ENCODE measurements at regions not wholly inside any gene's neighbourhood (a gene's known extent, or its start where the extent isn't known, plus 50 kb on each side); places are given as distances from the start of the nearest gene placed in this dataset.

GRCh38 chr5:82622205-82622604 is 344.1 kb upstream of the RPS23 start:
- H3K27ac ChIP-seq (ENCODE audit: low read depth, low read length): no peak overlapping the region
- H3K9me3 Mint-ChIP-seq (ENCODE audit: unreplicated experiment): peaks cover 7% of the 10 kb centered on the region
- H4K20me1 ChIP-seq (ENCODE audit: insufficient read depth, low read length): no peaks in the 10 kb centered on the region
- DNase-seq (ENCODE audit: low read depth) (peak; percentile 56), FAIRE-seq (no peak)
- no peak overlapping the region for H3K9ac ChIP-seq (ENCODE audit: low read length)
- H3K4me1 ChIP-seq (ENCODE audit: insufficient read depth, low read length): no peaks in the 10 kb centered on the region
- no peaks in the 10 kb centered on the region for H3K79me2 ChIP-seq (ENCODE audit: insufficient read depth, low read length)
- H2AFZ ChIP-seq (ENCODE audit: low read depth, low read length): no peak overlapping the region
- no peak overlapping the region for H3K4me2 ChIP-seq (ENCODE audit: low read length)
- no peaks in the 10 kb centered on the region for H3K9me3 ChIP-seq (ENCODE audit: insufficient read depth, low read depth, low read length)
- no peak overlapping the region for H3K27ac Mint-ChIP-seq (ENCODE audit: unreplicated experiment)
- H3K27me3 Mint-ChIP-seq (ENCODE audit: low read depth, unreplicated experiment): no peaks in the 10 kb centered on the region
- H3K36me3 Mint-ChIP-seq (ENCODE audit: low read depth, unreplicated experiment): no peaks in the 10 kb centered on the region
- no peaks in the 10 kb centered on the region for H3K36me3 ChIP-seq (ENCODE audit: insufficient read depth, low read length)
- peaks cover 10% of the 10 kb centered on the region for H3K4me1 Mint-ChIP-seq (ENCODE audit: low read depth, unreplicated experiment)
- H3K4me3 Mint-ChIP-seq (ENCODE audit: unreplicated experiment): no peak overlapping the region
- no peaks in the 10 kb centered on the region for H3K27me3 ChIP-seq (ENCODE audit: insufficient read depth, low read length)
- H3K4me3 ChIP-seq (ENCODE audit: insufficient read depth, low read depth, low read length): no peak overlapping the region
- TF ChIP-seq EZH2 (IDR thresholded peaks at IDR 0.05; ENCODE audit: insufficient read depth, low read length) (no peak), CTCF (IDR thresholded peaks at IDR 0.05; ENCODE audit: insufficient read depth, low read depth, low read length) (no peak)

- Histone ChIP-seq H3K79me2 (ENCODE audit: insufficient read depth, low read length) (no peaks in the 10 kb centered on the region), H3K36me3 (ENCODE audit: insufficient read depth, low read length) (no peaks in the 10 kb centered on the region), H3K9me3 (ENCODE audit: insufficient read depth, low read depth, low read length) (no peaks in the 10 kb centered on the region), H3K4me1 (ENCODE audit: insufficient read depth, low read length) (no peaks in the 10 kb centered on the region), H3K27me3 (ENCODE audit: insufficient read depth, low read length) (no peaks in the 10 kb centered on the region), H3K4me2 (ENCODE audit: low read length) (no peak overlapping the region), H2AFZ (ENCODE audit: low read depth, low read length) (no peak overlapping the region), H3K27ac (ENCODE audit: low read depth, low read length) (no peak overlapping the region), H4K20me1 (ENCODE audit: insufficient read depth, low read length) (no peaks in the 10 kb centered on the region), H3K9ac (ENCODE audit: low read length) (no peak overlapping the region), H3K4me3 (ENCODE audit: insufficient read depth, low read depth, low read length) (no peak overlapping the region)
- Mint-ChIP-seq H3K27me3 (ENCODE audit: low read depth, unreplicated experiment) (no peaks in the 10 kb centered on the region), H3K9me3 (ENCODE audit: unreplicated experiment) (peaks cover 7% of the 10 kb centered on the region), H3K4me3 (ENCODE audit: unreplicated experiment) (no peak overlapping the region), H3K27ac (ENCODE audit: unreplicated experiment) (peak overlapping the region; percentile 89), H3K4me1 (ENCODE audit: low read depth, unreplicated experiment) (peaks cover 10% of the 10 kb centered on the region), H3K36me3 (ENCODE audit: low read depth, unreplicated experiment) (no peaks in the 10 kb centered on the region)
- DNase-seq (ENCODE audit: low read depth): peak; percentile 88
- no peak for FAIRE-seq
- TF ChIP-seq EZH2 (IDR thresholded peaks at IDR 0.05; ENCODE audit: insufficient read depth, low read length): no peak
- TF ChIP-seq CTCF (IDR thresholded peaks at IDR 0.05; ENCODE audit: insufficient read depth, low read depth, low read length): no peak
These were observed 342.9 kb upstream of the RPS23 start for GRCh38 chr5:82620957-82621600.

GRCh38 chr5:82619097-82619496 is 340.9 kb upstream of the RPS23 start:
- Mint-ChIP-seq H3K27me3 (ENCODE audit: low read depth, unreplicated experiment) (no peaks in the 10 kb centered on the region), H3K4me1 (ENCODE audit: low read depth, unreplicated experiment) (peaks cover 12% of the 10 kb centered on the region), H3K27ac (ENCODE audit: unreplicated experiment) (no peak overlapping the region), H3K36me3 (ENCODE audit: low read depth, unreplicated experiment) (no peaks in the 10 kb centered on the region), H3K4me3 (ENCODE audit: unreplicated experiment) (no peak overlapping the region), H3K9me3 (ENCODE audit: unreplicated experiment) (peaks cover 7% of the 10 kb centered on the region)
- TF ChIP-seq CTCF (IDR thresholded peaks at IDR 0.05; ENCODE audit: insufficient read depth, low read depth, low read length): no peak
- TF ChIP-seq EZH2 (IDR thresholded peaks at IDR 0.05; ENCODE audit: insufficient read depth, low read length): no peak
- Histone ChIP-seq H3K9me3 (ENCODE audit: insufficient read depth, low read depth, low read length) (no peaks in the 10 kb centered on the region), H3K27me3 (ENCODE audit: insufficient read depth, low read length) (no peaks in the 10 kb centered on the region), H3K4me1 (ENCODE audit: insufficient read depth, low read length) (no peaks in the 10 kb centered on the region), H2AFZ (ENCODE audit: low read depth, low read length) (no peak overlapping the region), H3K27ac (ENCODE audit: low read depth, low read length) (no peak overlapping the region), H3K9ac (ENCODE audit: low read length) (no peak overlapping the region), H3K36me3 (ENCODE audit: insufficient read depth, low read length) (no peaks in the 10 kb centered on the region), H3K4me3 (ENCODE audit: insufficient read depth, low read depth, low read length) (no peak overlapping the region), H4K20me1 (ENCODE audit: insufficient read depth, low read length) (no peaks in the 10 kb centered on the region), H3K4me2 (ENCODE audit: low read length) (no peak overlapping the region), H3K79me2 (ENCODE audit: insufficient read depth, low read length) (no peaks in the 10 kb centered on the region)
- FAIRE-seq: no peak
- no peak for DNase-seq (ENCODE audit: low read depth)
